HG02642 (cell line): ENCODE measurements at regions not wholly inside any gene's neighbourhood (a gene's known extent, or its start where the extent isn't known, plus 50 kb on each side); places are given as distances from the start of the nearest gene placed in this dataset.

Experiments used
- ATAC-seq: cut with Tn5 transposase; IDR thresholded peaks from one replicate; pipeline ENCODE4 v1.9.1; 2021; ENCODE audit warnings: mild to moderate bottlenecking; ENCODE audit not compliant: unreplicated experiment, poor library complexity

DNA sequence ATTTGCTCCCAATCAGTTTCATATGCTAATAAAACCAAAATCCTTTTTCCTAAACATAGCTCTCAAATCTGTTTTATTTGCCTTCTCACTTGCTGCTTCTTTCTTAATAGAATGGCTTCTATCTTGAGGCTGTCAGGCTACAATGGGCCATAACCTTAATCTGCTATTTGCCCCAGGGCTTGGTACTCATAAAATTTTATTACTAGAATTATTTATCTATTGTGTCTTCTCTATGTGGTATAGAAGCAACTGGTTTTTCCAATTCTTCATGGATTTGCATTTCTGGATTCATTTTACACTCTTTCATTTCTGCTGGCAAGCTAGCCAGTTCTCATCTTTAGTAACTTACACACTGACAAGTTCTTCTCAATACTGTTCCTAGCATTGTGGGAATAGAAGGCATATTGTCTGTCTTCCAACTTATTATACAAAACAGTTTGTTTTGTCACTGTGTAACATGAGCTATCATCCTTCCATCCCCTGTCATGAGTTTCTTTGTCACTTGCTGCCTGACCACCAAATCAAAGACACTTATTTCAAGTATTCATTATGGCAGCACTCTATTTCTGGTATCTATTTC is 96.6 kb upstream of the KCNIP4 start:
- no peak for ATAC-seq

GRCh38 chr4:22031423-22031822 is 82.9 kb upstream of the KCNIP4 start:
- no peak for ATAC-seq

- no peak for ATAC-seq
Measured at GRCh38 chr4:22030881-22031280, 82.3 kb upstream of the KCNIP4 start.

- no peak for ATAC-seq
Measured at GRCh38 chr4:22030307-22030706, 81.7 kb upstream of the KCNIP4 start.

DNA sequence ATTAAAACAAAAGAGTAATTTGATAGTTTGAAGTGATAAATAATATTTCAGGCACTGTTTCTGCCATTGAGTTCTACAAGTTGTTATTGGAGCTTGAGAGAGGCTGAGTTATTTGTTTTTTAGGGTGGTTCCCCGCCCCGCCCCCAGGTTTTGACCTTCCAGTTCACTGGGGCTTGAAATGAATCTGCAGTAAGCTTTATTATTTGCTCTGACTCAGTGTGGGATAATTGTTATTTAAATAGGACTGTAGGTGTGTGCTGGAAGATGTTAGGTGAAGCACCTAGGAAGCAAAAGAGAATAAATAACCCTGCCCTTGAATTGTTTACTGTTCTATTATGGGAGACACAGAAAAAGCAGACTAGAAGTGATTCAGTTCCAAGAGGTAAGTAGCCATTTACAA is 81.2 kb upstream of the KCNIP4 start:
- ATAC-seq: no peak

DNA sequence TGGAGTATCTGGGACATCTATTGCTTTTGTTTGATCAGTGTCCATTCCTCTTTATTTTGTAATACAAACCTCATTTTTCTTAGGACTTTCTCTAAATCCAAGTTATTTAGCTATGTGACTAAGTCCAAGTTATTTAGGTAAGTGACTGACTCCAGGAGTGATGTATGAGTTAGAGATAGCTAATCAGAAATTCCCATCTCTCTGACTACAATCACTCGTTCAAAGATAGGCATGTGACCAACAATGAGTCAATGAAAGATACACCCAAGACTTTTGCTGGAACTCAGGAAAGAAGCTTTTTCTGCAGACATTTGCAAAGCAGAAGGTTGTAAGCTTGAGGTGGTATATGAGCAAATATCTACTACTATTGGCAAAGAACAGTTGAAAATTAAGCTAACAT is 72.5 kb upstream of the KCNIP4 start:
- no peak for ATAC-seq

- ATAC-seq: no peak
Measured at GRCh38 chr4:22020129-22020528, 71.6 kb upstream of the KCNIP4 start.

DNA sequence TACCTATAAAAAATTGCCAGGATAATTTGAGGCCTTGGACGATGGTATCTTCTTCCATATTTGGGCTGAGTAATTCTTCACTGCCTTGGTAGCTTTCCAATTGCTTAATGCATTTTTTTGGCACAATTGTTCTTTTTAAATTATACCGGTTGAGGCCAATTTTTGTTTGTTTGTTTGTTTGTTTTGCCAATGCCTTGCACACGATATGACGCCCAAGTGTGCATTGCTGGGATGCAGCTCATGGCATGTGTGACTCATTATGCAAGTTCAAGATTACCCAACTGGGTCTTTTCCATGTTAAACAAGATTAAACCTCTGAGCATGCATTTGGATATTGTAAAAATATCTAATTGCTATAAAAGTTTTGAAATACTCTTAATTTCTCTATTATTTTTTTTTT is 71.1 kb upstream of the KCNIP4 start:
- no peak for ATAC-seq

DNA sequence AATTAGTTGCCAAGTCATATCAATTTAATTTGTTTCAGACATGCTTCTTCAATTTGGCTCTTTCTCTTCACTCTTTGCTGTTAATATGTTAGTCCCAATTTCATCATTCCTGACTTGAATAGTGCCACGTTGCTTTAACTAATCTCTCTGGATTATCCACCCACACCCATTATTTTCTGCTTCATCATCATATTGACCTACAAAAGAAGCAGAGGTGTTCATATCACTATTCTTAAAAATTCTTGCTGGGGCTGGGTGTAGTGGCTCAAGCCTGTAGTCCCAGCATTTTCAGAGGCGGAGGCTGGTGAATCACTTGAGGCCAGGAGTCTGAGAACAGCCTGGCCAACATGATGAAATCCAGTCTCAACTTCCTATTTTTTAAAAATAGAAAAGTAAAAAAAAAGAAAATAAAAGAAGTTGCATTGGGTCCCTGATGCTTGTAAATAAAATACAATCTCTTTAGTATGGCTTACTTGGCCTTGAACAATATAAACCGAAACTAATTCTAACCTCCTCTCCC is 65.7 kb upstream of the KCNIP4 start:
- ATAC-seq: no peak

DNA sequence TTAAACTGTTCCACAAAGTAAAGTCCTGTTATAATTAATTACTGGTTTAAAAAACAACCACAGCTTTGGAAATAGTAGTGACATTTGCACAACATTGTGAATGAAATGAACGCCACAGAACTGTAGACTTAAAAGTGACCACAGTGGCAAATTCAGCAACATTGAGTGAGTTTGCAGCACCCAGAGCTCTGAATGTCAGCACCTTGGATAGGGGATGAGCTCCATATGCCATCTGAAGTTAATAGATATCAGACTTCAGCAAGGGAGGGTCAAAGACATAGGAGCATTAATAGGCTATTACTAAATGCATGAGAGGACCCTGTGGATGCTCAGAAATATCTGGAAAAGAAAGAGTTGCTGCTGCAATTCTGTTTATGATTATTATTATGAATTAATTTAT is 55.3 kb upstream of the KCNIP4 start:
- ATAC-seq: no peak
